Hepatocyte (in vitro differentiated cells): ENCODE measurements at regions not wholly inside any gene's neighbourhood (a gene's known extent, or its start where the extent isn't known, plus 50 kb on each side); places are given as distances from the start of the nearest gene placed in this dataset.

Experiments used
- DNase-seq: peaks from one replicate; pipeline ENCODE4 v3.0.0-alpha.2; 2016; ENCODE audit warnings: low spot score
- H2AFZ ChIP-seq: fragments of 200-600 bp; sonication (generic); 2 replicates; pipeline ENCODE4 v1.6.0; 2016; ENCODE audit warnings: antibody characterized with exemption, mild to moderate bottlenecking
- H3K27ac ChIP-seq: fragments of 200-600 bp; sonication (generic); 2 replicates; pipeline ENCODE4 v1.5.1; 2016; ENCODE audit warnings: mild to moderate bottlenecking
- H3K27me3 ChIP-seq: fragments of 200-600 bp; sonication (generic); 2 replicates; pipeline ENCODE4 v1.6.1; 2016
- H3K36me3 ChIP-seq: fragments of 200-600 bp; sonication (generic); replicated peaks from 2 replicates; pipeline ENCODE4 v1.5.1; 2016; ENCODE audit warnings: low read depth; ENCODE audit not compliant: insufficient read depth
- H3K4me1 ChIP-seq: fragments of 200-600 bp; sonication (generic); 2 replicates; pipeline ENCODE4 v1.5.1; 2016; ENCODE audit warnings: mild to moderate bottlenecking, moderate library complexity; ENCODE audit not compliant: insufficient read depth
- H3K4me2 ChIP-seq: fragments of 200-600 bp; sonication (generic); 2 replicates; pipeline ENCODE4 v1.6.0; 2016
- H3K4me3 ChIP-seq: fragments of 200-600 bp; sonication (generic); 2 replicates; pipeline ENCODE4 v1.5.1; 2016; ENCODE audit warnings: mild to moderate bottlenecking
- H3K79me2 ChIP-seq: fragments of 200-600 bp; sonication (generic); 2 replicates; pipeline ENCODE4 v1.6.0; 2017; ENCODE audit warnings: mild to moderate bottlenecking
- H3K9me2 ChIP-seq: fragments of 200-600 bp; sonication (generic); replicated peaks from 2 replicates; pipeline ENCODE4 v1.6.0; 2017; ENCODE audit warnings: mild to moderate bottlenecking; ENCODE audit not compliant: insufficient read depth
- H3K9me3 ChIP-seq: fragments of 200-600 bp; sonication (generic); 2 replicates; pipeline ENCODE4 v1.5.1; 2016; ENCODE audit warnings: low read depth, mild to moderate bottlenecking
- H4K20me1 ChIP-seq: fragments of 200-600 bp; sonication (generic); 2 replicates; pipeline ENCODE4 v1.6.0; 2016; ENCODE audit warnings: mild to moderate bottlenecking; ENCODE audit not compliant: insufficient read depth, poor library complexity, severe bottlenecking
- EZH2 ChIP-seq: fragments of 200-600 bp; sonication (generic); IDR thresholded peaks from 2 replicates; pipeline ENCODE4 v1.6.1; 2016; ENCODE audit warnings: antibody characterized with exemption, mild to moderate bottlenecking, borderline replicate concordance
- EZH2phosphoT487 ChIP-seq: fragments of 200-600 bp; sonication (generic); IDR thresholded peaks from one replicate; pipeline ENCODE4 v1.6.1; 2018; ENCODE audit warnings: antibody characterized with exemption, mild to moderate bottlenecking, low read depth, moderate library complexity; ENCODE audit not compliant: unreplicated experiment, severe bottlenecking
- WGBS: methylation state at CpG from one replicate; pipeline ENCODE4 v1.1.6; 2016; ENCODE audit warnings: low lambda C conversion rate; ENCODE audit errors: missing lambda C conversion rate; 5-methylcytosine and 5-hydroxymethylcytosine counted together
- TF ChIP-seq, protein P1 (sequence below): fragments of 200-600 bp; sonication (generic); IDR thresholded peaks from 2 replicates; pipeline ENCODE4 v1.5.1; 2016; ENCODE audit warnings: antibody characterized with exemption, mild to moderate bottlenecking; ENCODE audit not compliant: poor library complexity

DNA sequence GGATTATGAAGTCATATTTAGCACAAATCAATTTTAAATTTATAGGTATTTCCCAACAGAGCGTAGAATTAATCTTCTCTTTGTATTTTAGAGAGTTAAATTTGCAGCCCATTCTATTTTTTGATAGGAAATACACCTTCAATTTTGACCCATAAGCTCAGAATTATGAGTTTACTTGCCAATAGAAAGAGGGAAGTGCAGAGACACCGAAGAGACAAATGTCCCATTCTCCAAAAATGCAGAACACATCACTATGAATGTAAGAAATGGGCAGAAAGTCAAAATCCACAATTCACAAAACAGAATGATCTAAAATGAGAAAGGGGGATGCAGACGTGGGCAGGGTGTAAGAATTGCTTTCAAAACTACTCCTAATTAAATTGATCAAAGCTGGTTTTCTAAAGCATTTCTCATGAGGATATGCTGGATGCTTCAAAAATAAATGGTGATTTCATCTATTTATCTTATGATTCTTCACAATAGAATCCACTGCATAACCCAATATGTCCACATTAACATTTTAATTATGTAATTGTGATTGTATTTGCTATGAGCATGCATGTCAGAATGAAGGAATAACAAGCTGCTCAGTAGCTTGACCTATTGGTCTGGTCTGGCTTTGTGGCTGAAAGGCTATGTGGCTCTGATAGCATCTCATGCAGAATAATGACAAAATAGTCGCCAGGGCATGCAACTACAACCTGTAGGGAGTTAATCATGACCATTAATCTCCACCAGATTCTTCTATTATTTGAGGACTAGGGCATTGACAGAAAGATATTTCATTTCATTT is 550.1 kb upstream of the CDH18 start:
- Histone ChIP-seq H3K9me2 (no peaks in the 10 kb centered on the region), H3K4me2 (no peak overlapping the region), H4K20me1 (no peaks in the 10 kb centered on the region), H3K36me3 (no peaks in the 10 kb centered on the region), H3K4me1 (no peaks in the 10 kb centered on the region), H3K79me2 (no peaks in the 10 kb centered on the region), H3K4me3 (no peak overlapping the region), H3K9me3 (no peaks in the 10 kb centered on the region), H3K27me3 (no peaks in the 10 kb centered on the region), H3K27ac (no peak overlapping the region), H2AFZ (no peak overlapping the region)
- 80% methylated on average over 4 of the region's 4 CpGs for WGBS
- no peak for DNase-seq
- TF ChIP-seq EZH2 (no peak), EZH2phosphoT487 (no peak)
- TF ChIP-seq, protein P1, sequence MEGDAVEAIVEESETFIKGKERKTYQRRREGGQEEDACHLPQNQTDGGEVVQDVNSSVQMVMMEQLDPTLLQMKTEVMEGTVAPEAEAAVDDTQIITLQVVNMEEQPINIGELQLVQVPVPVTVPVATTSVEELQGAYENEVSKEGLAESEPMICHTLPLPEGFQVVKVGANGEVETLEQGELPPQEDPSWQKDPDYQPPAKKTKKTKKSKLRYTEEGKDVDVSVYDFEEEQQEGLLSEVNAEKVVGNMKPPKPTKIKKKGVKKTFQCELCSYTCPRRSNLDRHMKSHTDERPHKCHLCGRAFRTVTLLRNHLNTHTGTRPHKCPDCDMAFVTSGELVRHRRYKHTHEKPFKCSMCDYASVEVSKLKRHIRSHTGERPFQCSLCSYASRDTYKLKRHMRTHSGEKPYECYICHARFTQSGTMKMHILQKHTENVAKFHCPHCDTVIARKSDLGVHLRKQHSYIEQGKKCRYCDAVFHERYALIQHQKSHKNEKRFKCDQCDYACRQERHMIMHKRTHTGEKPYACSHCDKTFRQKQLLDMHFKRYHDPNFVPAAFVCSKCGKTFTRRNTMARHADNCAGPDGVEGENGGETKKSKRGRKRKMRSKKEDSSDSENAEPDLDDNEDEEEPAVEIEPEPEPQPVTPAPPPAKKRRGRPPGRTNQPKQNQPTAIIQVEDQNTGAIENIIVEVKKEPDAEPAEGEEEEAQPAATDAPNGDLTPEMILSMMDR, result no peak

DNA sequence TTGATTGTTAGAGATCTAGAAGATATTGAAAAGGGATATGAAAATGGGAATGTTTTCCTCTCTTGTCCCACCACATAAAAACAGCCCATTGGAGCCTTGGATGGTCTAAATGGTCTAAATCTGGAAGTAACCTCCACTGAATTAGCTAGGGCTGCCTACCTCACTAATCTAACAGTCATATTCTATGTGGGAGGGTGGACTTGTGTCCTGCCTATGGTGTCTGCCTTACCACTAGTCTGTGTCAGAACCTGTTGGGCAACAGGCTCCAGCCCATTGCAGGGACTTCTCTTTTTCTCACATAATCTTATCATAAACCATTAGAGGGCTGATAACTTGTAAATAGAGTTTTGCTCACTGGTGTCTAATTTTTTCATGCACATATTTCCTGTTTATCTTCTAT is 548.8 kb upstream of the CDH18 start:
- H3K27ac ChIP-seq, result no peak overlapping the region
- TF ChIP-seq EZH2 (no peak), EZH2phosphoT487 (no peak)
- TF ChIP-seq, protein P1, result no peak
- no peaks in the 10 kb centered on the region for H3K27me3 ChIP-seq
- H3K36me3 ChIP-seq, result no peaks in the 10 kb centered on the region
- no peaks in the 10 kb centered on the region for H3K9me2 ChIP-seq
- no peaks in the 10 kb centered on the region for H3K9me3 ChIP-seq
- no peak for DNase-seq
- H3K4me2 ChIP-seq, result no peak overlapping the region
- no peak overlapping the region for H2AFZ ChIP-seq
- H4K20me1 ChIP-seq, result no peaks in the 10 kb centered on the region
- no peak overlapping the region for H3K4me3 ChIP-seq
- no peaks in the 10 kb centered on the region for H3K79me2 ChIP-seq
- H3K4me1 ChIP-seq, result no peaks in the 10 kb centered on the region

DNA sequence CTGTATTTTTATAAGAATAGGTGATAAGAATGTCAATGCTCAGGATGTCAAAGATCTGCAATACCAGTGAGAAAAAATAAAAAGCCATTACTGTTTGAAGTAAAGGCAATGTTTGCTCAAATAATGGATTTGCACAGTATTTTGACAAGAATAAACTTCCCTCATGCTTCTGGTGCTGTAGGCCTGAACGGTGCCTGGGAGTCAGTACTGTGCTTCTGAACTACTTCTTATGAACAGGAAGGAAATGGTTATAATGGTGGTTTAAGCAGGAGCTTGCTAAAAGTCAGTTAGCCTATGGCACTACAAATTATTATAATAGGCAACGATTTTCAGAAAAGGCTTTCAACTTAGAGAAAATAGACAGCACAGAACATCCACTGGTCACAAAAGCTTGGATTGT is 548.3 kb upstream of the CDH18 start:
- H3K36me3 ChIP-seq, result no peaks in the 10 kb centered on the region
- no peak for DNase-seq
- H2AFZ ChIP-seq, result no peak overlapping the region
- H3K27ac ChIP-seq, result no peak overlapping the region
- H3K79me2 ChIP-seq, result no peaks in the 10 kb centered on the region
- no peak overlapping the region for H3K4me2 ChIP-seq
- no peaks in the 10 kb centered on the region for H3K4me1 ChIP-seq
- WGBS, result 92% methylated on average over 2 of the region's 2 CpGs
- H3K9me2 ChIP-seq, result no peaks in the 10 kb centered on the region
- H3K4me3 ChIP-seq, result no peak overlapping the region
- H3K27me3 ChIP-seq, result no peaks in the 10 kb centered on the region
- H4K20me1 ChIP-seq, result no peaks in the 10 kb centered on the region
- no peaks in the 10 kb centered on the region for H3K9me3 ChIP-seq
- TF ChIP-seq, protein P1, result no peak
- TF ChIP-seq EZH2phosphoT487 (no peak), EZH2 (no peak)

DNA sequence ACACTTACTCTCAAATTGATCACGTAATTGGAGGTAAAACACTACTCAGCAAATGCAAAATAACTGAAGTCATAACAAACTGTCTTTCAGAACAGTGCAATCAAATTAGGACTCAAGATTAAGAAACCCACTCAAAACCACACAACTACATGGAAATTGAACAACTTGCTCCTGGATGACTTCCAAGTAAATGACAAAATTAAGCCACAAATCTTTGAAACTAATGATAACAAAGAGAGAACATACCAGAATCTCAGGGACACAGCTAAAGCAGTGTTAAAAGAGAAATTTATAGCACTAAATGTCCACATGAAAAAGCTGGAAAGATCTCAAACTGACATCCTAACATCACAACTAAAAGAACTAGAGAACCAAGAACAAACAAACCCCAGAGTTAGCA is 540.5 kb upstream of the CDH18 start:
- Histone ChIP-seq H3K4me1 (no peaks in the 10 kb centered on the region), H3K4me3 (no peak overlapping the region), H3K79me2 (no peaks in the 10 kb centered on the region), H3K36me3 (no peaks in the 10 kb centered on the region), H2AFZ (no peak overlapping the region), H4K20me1 (no peaks in the 10 kb centered on the region), H3K4me2 (no peak overlapping the region), H3K27me3 (no peaks in the 10 kb centered on the region), H3K9me3 (no peaks in the 10 kb centered on the region), H3K27ac (no peak overlapping the region), H3K9me2 (no peaks in the 10 kb centered on the region)
- WGBS, result 78% methylated on average over 1 of the region's 1 CpG
- no peak for DNase-seq
- TF ChIP-seq, protein P1, result no peak
- TF ChIP-seq EZH2 (no peak), EZH2phosphoT487 (no peak)
